ENCODE measurements at regions not wholly inside any gene's neighbourhood (a gene's known extent, or its start where the extent isn't known, plus 50 kb on each side); places are given as distances from the start of the nearest gene placed in this dataset.

DNA sequence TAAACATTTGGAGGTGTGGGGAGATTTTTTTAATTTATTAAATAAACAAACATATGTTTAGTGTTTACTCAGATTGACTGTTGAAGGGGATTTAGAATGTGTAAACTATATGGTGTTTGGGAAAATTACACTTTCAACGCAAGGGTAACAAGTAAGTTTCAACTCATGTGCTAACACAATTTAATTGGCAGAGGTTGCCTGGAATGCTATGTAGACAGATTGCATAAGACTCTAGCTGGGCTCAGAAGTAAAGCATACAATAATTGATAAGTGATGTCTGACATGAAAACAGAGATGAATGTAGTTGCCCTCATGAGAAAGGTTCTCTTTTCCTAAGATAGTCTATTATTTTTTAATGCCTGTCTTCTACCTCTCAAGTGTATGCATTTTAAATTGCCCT is 617.4 kb downstream of the KCTD16 start:
- TF ChIP-seq POLR2A (IDR thresholded peaks at IDR 0.05), result no peak
- TF ChIP-seq, protein P1, sequence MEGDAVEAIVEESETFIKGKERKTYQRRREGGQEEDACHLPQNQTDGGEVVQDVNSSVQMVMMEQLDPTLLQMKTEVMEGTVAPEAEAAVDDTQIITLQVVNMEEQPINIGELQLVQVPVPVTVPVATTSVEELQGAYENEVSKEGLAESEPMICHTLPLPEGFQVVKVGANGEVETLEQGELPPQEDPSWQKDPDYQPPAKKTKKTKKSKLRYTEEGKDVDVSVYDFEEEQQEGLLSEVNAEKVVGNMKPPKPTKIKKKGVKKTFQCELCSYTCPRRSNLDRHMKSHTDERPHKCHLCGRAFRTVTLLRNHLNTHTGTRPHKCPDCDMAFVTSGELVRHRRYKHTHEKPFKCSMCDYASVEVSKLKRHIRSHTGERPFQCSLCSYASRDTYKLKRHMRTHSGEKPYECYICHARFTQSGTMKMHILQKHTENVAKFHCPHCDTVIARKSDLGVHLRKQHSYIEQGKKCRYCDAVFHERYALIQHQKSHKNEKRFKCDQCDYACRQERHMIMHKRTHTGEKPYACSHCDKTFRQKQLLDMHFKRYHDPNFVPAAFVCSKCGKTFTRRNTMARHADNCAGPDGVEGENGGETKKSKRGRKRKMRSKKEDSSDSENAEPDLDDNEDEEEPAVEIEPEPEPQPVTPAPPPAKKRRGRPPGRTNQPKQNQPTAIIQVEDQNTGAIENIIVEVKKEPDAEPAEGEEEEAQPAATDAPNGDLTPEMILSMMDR (IDR thresholded peaks at IDR 0.05), result no peak

Data from heart left ventricle (tissue), 13 donors.